WTC11 (cell line): ENCODE measurements at regions not wholly inside any gene's neighbourhood (a gene's known extent, or its start where the extent isn't known, plus 50 kb on each side); places are given as distances from the start of the nearest gene placed in this dataset.

Source experiments
- CREB1 ChIP-seq: sonication (generic); formaldehyde crosslinking; IDR thresholded peaks from 2 replicates; pipeline ENCODE4 v1.8.0; 2023; ENCODE audit warnings: mild to moderate bottlenecking, missing genetic modification reagents
- E2F1 ChIP-seq: sonication (generic); formaldehyde crosslinking; IDR thresholded peaks from 2 replicates; pipeline ENCODE4 v1.8.0; 2022; ENCODE audit warnings: mild to moderate bottlenecking, missing genetic modification reagents
- E2F4 ChIP-seq: sonication (generic); formaldehyde crosslinking; IDR thresholded peaks from 2 replicates; pipeline ENCODE4 v1.8.1; 2022; ENCODE audit warnings: low read depth, mild to moderate bottlenecking, moderate library complexity, missing genetic modification reagents, borderline replicate concordance
- FOXJ3 ChIP-seq: sonication (generic); formaldehyde crosslinking; IDR thresholded peaks from 2 replicates; pipeline ENCODE4 v1.9.0; 2021; ENCODE audit warnings: missing genetic modification reagents, mild to moderate bottlenecking, borderline replicate concordance
- NR2C2 ChIP-seq: sonication (generic); formaldehyde crosslinking; IDR thresholded peaks from 2 replicates; pipeline ENCODE4 v1.8.0; 2022; ENCODE audit warnings: mild to moderate bottlenecking, missing genetic modification reagents
- TF ChIP-seq, protein P1 (sequence below): fragments of 200-600 bp; IDR thresholded peaks from 2 replicates; pipeline ENCODE4 v1.8.0; 2022; ENCODE audit warnings: antibody characterized with exemption
- TF ChIP-seq, protein P2 (sequence below): sonication (generic); formaldehyde crosslinking; IDR thresholded peaks from 2 replicates; pipeline ENCODE4 v1.8.0; 2022; ENCODE audit warnings: mild to moderate bottlenecking, missing genetic modification reagents

GRCh38 chr20:61105395-61105794, 146.7 kb upstream of the CDH4 start:
- TF ChIP-seq FOXJ3 (CRISPR knock-in tag) (no peak), CREB1 (CRISPR knock-in tag) (no peak), E2F1 (CRISPR knock-in tag) (no peak), E2F4 (CRISPR knock-in tag) (no peak), NR2C2 (CRISPR knock-in tag) (no peak)
- TF ChIP-seq, protein P1, sequence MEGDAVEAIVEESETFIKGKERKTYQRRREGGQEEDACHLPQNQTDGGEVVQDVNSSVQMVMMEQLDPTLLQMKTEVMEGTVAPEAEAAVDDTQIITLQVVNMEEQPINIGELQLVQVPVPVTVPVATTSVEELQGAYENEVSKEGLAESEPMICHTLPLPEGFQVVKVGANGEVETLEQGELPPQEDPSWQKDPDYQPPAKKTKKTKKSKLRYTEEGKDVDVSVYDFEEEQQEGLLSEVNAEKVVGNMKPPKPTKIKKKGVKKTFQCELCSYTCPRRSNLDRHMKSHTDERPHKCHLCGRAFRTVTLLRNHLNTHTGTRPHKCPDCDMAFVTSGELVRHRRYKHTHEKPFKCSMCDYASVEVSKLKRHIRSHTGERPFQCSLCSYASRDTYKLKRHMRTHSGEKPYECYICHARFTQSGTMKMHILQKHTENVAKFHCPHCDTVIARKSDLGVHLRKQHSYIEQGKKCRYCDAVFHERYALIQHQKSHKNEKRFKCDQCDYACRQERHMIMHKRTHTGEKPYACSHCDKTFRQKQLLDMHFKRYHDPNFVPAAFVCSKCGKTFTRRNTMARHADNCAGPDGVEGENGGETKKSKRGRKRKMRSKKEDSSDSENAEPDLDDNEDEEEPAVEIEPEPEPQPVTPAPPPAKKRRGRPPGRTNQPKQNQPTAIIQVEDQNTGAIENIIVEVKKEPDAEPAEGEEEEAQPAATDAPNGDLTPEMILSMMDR: no peak
- TF ChIP-seq, protein P2, sequence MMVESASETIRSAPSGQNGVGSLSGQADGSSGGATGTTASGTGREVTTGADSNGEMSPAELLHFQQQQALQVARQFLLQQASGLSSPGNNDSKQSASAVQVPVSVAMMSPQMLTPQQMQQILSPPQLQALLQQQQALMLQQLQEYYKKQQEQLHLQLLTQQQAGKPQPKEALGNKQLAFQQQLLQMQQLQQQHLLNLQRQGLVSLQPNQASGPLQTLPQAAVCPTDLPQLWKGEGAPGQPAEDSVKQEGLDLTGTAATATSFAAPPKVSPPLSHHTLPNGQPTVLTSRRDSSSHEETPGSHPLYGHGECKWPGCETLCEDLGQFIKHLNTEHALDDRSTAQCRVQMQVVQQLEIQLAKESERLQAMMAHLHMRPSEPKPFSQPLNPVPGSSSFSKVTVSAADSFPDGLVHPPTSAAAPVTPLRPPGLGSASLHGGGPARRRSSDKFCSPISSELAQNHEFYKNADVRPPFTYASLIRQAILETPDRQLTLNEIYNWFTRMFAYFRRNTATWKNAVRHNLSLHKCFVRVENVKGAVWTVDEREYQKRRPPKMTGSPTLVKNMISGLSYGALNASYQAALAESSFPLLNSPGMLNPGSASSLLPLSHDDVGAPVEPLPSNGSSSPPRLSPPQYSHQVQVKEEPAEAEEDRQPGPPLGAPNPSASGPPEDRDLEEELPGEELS: no peak
